ENCODE measurements at regions not wholly inside any gene's neighbourhood (a gene's known extent, or its start where the extent isn't known, plus 50 kb on each side); places are given as distances from the start of the nearest gene placed in this dataset.
A peak's percentile ranks its signal among the peaks of the same experiment; 100 is the strongest.
"Not testable (repeated sequence)": the region's sequence is repeated elsewhere in the genome, so short reads cannot be mapped to it uniquely, and the experiment has no call there.

DNA sequence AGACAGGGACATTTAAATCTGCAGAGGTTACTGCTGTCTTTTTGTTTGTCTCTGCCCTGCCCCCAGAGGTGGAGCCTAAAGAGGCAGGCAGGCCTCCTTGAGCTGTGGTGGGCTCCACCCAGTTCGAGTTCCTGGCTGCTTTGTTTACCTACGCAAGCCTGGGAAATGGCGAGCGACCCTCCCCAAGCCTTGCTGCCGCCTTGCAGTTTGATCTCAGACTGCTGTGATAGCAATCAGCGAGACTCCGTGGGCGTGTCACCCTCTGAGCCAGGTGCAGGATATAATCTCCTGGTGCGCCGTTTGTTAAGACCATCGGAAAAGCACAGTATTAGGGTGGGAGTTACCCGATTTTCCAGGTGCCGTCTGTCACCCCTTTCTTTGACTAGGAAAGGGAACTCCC is 93.3 kb downstream of the ANKRD30BL start:
- not testable (repeated sequence) for DNase-seq

DNA sequence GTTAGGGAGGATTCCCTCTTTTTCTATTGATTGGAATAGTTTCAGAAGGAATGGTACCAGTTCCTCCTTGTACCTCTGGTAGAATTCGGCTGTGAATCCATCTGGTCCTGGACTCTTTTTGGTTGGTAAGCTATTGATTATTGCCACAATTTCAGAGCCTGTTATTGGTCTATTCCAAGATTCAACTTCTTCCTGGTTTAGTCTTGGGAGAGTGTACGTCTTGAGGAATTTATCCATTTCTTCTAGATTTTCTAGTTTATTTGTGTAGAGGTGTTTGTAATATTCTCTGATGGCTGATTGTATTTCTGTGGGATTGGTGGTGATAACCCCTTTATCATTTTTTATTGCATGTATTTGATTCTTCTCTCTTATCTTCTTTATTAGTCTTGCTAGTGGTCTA is 96.4 kb downstream of the ANKRD30BL start:
- not testable (repeated sequence) for DNase-seq

DNA sequence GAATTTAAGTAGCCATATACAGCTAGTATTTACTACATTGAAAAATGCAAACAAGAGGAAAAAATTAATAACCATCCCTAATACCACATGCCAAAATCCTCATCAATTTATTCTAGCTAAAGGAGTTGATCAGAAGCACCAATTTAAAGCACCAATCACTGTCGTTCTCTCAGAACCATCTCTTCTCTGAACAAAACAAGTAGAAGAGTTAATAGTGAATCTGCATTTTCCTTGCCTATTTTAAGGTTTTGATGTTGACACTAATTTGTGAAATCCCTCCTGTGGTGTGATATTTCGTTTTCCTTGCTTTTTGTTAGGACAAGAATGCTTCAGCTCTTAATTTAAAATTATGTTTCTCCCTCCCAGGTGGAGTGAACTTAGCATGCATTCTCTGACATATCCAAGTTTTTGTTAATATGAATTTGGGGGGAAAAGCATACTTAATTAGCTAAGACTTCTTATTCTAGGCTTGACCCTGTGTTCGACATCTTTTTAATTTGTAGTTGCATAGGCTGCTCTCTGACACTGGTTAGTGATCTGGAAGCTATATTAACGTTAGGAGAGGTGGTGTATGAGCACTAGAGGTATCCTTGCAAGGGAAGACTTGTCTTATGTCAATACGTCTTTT is 122.0 kb downstream of the ANKRD30BL start:
- not testable (repeated sequence) for DNase-seq

DNA sequence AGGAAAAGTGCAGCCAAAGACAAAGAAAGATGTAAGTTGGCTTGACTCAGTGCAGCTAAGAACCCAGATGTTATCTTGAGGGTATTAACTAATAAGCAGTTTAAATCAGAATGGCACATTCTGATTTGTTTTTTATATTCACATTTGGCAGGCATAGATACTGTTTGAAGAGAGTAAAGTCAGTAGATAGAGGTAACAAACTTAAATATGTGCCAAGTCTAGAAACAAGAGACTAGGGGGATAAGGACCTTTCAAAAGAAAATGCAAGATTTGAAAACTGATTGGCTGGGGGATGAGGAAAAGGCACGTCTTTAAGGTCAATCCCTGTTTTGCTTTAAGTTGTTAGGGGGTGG is 122.9 kb downstream of the ANKRD30BL start:
- DNase-seq = not testable (repeated sequence)

DNA sequence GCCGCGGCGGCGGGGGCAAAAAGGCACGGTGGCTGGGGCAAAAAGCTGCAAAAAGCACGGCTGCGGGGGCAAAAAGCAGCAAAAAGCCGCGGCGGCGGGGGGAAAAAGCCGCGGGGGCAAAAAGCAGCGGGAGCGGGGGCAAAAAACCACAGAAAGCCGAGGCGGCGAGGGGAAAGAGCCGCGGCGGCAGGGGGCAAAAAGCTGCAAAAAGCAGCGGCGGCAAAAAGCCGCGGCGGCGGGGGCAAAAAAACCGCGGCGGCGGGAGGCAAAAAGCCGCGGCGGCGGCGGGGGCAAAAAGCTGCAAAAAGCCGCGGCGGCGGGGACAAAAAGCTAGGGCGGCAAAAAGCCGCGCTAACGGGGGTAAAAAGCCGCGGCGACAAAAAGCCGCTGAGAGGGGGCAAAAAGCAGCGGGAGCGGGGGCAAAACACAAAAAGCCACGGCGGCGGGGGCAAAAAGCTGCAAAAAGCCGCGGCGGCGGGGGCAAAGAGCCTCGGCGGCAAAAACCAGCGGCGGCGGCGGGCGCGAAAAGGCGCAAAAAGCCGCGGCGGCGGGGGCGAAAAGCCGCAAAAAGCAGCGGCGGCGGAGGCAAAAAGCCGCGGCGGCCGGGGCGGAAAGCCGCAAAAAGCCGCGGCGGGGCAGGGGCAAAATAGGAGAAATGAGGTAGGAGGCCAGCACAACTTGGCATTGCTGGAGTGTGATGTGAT is 123.4 kb downstream of the ANKRD30BL start:
- no peak for DNase-seq

DNA sequence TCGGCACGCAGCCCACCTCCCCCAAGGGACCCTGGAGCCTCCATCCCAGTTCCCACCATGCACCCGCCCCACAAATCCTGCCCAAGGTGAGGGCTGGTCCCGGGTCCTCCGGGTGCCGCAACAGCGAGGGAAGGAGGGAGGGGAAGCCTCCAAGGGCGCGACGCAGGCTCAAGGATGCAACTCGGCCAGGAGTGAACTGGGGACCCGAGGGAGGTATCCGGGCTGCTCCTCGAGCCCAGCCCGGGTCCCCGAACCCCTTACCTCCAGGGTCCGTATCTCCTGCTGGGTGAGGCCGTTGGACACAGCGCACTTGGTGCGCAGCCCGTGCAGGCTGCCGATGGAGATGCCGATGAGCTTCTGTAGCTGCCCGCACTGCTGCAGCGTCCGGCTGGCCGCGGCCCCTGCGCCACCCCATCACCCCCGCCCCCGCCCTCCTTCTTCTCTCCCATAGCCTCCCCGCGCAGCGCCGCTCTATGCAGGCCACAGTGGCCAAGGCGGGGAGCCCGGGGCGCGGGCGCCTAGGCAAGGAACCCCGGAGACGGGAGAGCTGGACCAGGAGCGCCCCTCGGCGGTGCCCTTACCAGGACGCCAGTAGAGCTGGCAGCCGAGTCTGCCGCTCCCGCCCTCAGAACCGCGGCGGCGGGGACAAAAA is 124.1 kb downstream of the ANKRD30BL start:
- DNase-seq = no peak

DNA sequence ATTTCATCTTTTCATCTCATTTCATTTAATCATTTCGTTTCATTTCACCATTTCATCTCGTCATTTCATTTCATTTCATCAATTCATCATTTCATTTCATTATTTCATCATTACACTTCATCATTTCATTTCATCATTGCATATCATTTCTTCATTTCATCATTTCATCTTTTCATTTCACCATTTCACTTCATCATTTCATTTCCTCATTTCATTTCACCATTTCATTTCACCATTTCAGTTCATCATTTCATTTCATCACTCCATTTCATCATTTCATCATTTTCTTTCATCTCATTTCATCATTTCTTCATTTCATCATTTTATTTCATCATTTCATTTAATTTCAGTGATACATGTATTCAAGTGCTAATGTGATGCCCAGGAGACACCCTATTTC is 127.1 kb downstream of the ANKRD30BL start:
- no peak for DNase-seq

DNA sequence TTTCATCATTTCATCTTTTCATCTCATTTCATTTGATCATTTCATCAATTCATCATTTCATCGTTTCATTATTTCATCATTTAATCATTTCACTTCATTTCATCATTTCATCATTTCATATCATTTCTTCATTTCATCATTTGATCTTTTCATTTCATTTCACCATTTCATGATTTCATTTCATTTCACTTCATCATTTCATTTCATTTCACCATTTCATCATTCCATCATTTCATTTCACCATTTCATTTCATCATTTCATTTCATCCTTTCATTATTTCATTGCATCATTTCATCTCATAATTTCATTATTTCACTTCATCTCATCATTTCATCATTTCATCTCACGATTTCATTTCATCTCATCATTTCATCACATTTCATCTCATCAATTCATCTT is 127.8 kb downstream of the ANKRD30BL start:
- DNase-seq = no peak

DNA sequence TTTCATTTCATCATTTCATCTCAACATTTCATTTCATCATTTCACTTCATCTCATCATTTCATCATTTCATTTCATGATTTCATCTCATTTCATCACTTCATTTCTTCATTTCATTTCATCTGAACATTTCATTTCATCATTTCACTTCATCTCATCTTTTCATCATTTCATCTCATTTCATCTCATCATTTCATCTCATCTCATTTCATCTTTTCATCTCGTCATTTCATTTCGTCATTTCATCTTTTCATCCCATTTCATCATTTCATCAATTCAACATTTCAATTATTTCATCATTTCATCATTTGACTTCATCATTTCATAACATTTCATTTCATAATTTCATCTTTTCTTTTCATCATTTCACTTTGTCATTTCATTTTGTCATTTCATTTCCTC is 128.4 kb downstream of the ANKRD30BL start:
- no peak for DNase-seq

DNA sequence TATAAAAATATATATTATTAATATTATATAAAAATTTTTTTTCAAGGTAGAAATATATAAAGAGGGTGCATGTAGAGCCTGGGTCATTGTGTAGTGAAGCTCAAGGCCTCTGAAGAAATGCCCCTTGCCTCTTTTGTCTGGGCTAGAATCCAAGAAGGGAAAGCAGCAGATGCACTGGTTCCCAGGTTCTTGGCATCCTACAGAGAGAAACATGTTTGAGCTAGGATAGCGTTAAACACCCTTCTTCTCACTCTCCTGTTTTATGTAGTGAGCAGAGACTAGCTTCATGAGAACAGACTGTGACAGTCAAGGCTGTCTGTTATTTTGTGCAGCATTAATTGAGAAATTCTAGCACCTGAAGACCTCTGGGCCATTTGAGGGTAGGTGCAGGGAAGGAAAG is 149.7 kb downstream of the ANKRD30BL start:
- DNase-seq = not testable (repeated sequence)

DNA sequence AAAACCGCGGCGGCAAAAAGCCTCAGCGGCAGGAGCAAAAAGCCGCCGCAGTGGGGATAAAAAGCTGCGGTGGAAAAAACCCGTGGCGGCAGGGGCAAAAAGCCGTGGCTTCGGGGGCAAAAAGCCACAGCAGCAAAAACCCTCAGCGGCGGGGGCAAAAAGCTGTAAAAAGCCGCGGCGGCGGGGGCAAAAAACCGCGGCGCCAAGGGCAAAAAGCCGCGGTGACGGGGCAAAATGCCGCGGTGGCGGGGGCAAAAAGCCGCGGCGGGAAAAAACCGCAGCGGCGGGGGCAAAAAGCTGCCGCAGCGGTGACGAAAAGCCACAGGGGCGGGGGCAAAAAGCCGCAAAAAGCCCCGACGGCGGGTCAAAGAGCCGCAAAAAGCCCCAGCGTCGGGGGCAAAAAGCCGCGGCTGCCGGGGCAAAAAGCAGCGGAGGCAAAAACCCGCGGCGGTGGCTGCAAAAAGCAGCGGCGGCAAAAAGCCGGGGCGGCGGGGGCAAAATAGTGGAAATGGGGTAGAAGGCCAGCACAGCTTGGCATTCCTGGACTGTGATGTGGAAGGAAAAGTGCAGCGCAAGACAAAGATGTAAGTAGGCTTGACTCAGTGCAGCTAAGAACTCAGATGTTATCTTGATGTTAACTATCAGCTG is 151.8 kb downstream of the ANKRD30BL start:
- no peak for DNase-seq

DNA sequence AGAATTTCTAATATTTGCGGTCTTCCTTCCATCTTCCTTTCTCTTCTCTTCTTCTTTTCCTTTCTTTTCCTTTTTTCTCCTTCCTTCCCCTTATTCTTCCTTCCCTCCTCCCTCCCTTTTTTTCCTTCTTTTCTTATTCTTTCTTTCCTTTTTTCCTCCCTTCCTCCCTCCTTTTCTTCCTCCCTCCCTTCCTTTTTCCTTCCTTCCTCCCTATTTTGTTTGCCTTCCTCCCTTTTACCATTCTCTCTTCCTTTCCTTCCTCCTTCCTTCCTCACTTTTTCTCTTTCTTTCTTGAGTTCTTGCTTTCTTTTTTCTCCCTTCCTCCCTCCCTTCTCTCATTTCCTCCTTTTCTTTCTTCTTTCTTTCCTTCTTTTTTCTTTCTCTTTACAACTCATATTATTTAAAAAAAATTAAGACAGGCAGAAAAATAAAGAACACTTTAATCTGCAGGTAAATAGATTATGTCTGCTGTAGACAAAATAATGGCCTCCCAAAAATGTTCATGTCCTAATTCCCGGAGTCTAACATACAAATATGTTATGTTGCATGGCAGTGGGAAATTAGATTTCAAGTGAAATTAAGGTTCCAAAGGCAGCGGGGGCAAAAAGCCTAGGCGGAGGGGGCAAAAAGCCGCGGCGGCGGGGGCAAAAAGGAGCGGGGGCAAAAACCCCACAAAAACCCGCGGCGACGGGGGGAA is 152.4 kb downstream of the ANKRD30BL start:
- no peak for DNase-seq

DNA sequence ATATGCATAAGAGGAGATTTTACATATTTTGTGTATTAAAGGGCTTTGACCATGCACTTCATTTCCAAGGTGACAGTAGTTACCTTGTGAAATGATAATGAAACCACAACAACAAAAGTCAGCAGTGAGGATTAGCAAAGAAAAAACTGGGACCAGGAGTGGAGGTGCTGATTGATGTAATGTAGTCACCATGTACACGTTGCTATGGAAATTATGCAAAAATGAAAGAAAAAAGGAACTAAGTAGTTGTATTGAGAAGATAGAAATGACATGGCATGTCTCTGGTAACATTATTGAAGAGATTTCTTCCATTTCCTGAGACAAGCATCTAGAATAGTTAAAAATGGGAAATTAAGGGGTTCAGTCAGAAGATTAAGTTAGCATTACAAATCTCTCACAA is 171.0 kb downstream of the ANKRD30BL start:
- not testable (repeated sequence) for DNase-seq

DNA sequence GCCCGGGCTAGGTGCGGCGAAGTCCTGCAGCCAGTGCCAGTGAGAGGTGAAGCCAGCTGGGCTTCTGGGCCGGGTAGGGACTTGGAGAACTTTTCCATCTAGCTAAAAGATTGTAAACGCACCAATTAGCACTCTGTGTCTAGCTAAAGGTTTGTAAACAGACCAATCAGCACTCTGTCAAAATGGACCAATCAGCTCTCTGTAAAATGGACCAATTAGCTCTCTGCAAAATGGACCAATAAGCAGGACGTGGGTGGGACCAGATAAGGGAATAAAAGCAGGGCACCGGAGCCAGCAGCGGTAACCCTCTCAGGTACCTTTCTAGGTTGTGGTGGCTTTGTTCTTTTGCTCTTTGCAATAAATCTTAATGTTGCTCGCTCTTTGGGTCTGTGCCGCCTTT is 195.1 kb downstream of the ANKRD30BL start:
- DNase-seq = not testable (repeated sequence)

DNA sequence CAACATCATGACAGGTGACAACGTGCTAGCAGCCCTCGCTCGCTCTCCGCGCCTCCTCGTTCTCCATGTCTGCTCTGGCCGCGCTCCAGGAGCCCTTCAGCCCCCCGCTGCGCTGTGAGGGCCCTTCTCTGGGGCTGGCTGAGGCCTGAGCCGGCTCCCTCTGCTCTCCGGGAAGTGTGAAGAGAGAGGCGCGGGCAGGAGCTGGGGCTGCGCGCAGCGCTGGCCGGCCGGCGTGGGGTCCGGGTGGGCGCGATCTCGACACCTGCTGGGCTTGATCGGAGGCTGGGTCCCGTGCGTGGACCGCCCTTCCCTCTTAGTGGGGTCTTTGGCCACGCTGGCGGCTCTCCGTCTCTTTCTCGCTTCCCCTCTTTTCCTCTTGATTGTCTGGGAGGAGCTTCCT is 195.5 kb downstream of the ANKRD30BL start:
- peak; percentile 53 for DNase-seq

DNA sequence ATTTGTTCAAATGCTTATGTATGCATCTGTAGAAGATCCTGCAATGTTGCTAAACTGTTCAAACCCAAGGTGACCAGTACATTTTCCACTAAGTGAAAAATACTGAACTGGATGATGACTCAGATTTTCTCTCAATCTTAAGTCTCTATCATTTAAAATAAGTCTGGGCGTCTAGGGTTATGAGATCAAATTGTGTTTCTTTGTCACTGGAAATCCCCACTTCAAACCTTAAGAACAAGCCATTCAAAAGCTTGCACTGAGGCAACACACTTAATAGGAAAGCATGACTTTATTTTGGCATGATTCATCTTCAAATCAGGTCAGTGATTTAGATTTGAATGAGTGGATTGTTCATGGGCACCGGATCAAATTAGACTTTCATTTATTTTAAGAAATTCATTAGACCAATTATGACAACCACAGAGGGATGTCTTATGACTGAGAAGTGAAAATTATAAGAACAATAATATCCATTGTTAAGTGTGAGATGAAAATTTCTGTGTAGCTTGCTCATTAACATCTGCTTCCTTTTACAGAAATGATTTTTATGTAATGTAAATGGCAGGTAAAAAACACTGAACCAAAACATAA is 203.6 kb downstream of the ANKRD30BL start:
- DNase-seq = not testable (repeated sequence)

DNA sequence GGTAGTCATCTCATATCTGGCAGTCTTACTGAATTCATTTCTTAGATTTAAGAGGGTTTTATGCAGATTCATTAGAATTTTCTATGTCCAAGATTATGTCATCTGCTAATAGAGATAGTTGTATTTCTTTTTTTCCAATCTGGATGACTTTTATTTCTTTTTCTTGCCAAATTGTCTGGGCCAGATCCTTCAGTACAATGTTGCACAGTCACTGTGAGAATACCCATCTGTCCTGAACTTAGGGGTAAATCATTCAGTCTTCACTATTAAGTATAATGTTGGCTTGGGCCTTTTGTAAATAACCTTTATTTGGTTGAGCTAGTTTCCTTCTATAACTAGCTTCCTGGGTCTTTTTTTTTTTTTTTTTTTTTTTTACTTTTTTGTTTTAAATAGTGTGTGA is 213.1 kb downstream of the ANKRD30BL start:
- not testable (repeated sequence) for DNase-seq

DNA sequence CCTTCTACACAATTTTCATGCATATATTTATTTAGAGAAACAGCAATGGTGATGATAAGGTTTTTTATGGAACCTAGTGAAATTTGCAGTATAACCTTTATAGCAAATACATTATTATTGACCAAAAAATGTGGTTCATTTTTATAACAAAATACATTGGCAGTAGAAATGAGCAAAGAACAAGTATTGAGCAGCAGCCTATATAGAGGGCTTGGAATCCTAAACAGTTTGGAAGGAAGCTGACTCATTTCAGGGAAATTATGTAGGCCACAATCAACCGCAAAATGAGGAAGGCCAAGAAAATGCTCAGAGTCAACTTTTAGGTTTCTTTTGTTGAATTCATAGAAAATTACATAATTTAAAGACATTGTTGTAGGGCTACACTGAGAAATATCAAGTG is 238.5 kb downstream of the ANKRD30BL start:
- DNase-seq = not testable (repeated sequence)

DNA sequence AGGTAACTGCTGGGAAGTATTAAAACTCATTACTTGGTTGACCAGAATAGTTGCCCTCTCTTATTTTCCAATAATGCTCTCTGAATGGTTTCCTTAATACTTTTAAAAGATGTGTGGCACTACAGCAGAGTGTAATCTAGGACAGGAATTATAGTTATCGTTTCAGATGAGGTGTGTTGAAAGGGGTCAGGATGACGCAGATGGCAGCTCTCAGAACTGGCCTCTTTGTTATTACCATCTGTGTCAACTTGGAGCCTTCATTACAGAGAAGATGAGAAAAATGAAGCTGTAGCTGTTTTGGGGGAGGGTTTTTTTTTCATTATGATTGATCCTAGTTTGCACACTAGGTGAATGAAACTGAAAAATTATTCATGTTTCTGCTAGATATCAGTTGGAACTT is 238.9 kb downstream of the ANKRD30BL start:
- not testable (repeated sequence) for DNase-seq

All from activated effector memory CD4-positive, alpha-beta T cell treated with anti-CD3 and anti-CD28 coated beads, Interleukin-2, amount 50 U/mL, for 16 hours (primary cell).